ENCODE measurements at regions not wholly inside any gene's neighbourhood (a gene's known extent, or its start where the extent isn't known, plus 50 kb on each side); places are given as distances from the start of the nearest gene placed in this dataset.

DNA sequence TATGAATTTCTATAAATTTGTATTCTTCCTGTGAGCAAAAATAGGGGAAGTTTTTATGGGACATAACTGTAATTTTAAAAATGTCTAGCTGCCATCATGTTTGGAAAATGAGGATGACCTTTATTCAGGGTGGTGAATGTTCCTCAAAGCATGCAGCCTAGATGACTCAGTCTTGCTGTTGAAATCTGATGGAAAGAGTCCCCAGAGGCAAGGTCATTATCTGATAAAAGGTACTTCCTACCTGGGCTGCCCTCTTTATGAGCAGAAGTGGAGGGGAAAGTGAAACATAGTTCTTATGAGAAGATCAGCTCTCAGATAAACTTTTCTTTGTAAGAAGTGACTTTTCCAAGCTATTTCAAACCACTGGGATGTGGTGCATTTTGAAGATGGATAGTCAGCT lies 1144.7 kb upstream of the PIK3C3 start:
- TF ChIP-seq, protein P1, sequence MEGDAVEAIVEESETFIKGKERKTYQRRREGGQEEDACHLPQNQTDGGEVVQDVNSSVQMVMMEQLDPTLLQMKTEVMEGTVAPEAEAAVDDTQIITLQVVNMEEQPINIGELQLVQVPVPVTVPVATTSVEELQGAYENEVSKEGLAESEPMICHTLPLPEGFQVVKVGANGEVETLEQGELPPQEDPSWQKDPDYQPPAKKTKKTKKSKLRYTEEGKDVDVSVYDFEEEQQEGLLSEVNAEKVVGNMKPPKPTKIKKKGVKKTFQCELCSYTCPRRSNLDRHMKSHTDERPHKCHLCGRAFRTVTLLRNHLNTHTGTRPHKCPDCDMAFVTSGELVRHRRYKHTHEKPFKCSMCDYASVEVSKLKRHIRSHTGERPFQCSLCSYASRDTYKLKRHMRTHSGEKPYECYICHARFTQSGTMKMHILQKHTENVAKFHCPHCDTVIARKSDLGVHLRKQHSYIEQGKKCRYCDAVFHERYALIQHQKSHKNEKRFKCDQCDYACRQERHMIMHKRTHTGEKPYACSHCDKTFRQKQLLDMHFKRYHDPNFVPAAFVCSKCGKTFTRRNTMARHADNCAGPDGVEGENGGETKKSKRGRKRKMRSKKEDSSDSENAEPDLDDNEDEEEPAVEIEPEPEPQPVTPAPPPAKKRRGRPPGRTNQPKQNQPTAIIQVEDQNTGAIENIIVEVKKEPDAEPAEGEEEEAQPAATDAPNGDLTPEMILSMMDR (IDR thresholded peaks at IDR 0.05; ENCODE audit: extremely low read depth in 1 of 2, insufficient read depth in 1 of 2, low read depth in 1 of 2, low read length in 2 of 2): no peak
- no peak for TF ChIP-seq POLR2AphosphoS5 (IDR thresholded peaks at IDR 0.05; ENCODE audit: insufficient read depth, low read depth, low read length)
- no peak for TF ChIP-seq POLR2A (IDR thresholded peaks at IDR 0.05; ENCODE audit: low read depth, low read length)
- no peak for TF ChIP-seq EZH2 (IDR thresholded peaks at IDR 0.05; ENCODE audit: borderline replicate concordance, low read depth, low read length, severe bottlenecking)
- TF ChIP-seq, protein P2, sequence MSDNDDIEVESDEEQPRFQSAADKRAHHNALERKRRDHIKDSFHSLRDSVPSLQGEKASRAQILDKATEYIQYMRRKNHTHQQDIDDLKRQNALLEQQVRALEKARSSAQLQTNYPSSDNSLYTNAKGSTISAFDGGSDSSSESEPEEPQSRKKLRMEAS (IDR thresholded peaks at IDR 0.05; ENCODE audit: insufficient read depth, insufficient read length): no peak

Data from endothelial cell of umbilical vein (primary cell).